PC-3 (cell line): ENCODE measurements at regions not wholly inside any gene's neighbourhood (a gene's known extent, or its start where the extent isn't known, plus 50 kb on each side); places are given as distances from the start of the nearest gene placed in this dataset.

Experiments
- ATAC-seq: fragments of 200-7000 bp; cut with Tn5 transposase; 2 replicates; pipeline ENCODE4 v1.9.1; 2020; ENCODE audit warnings: mild to moderate bottlenecking, moderate library complexity
- BruUV-seq: library from RNA; stranded (reverse); fragments of 400-500 nt; replicated peaks from 2 replicates; lab custom pipeline; 2021; lab: Mats Ljungman, UMichigan
- CTCF ChIA-PET: fragments of 300-600 bp; sonication (Branson Sonifier 250); formaldehyde crosslinking; loops from one replicate; lab custom pipeline; 2022; ENCODE audit warnings: antibody characterized with exemption; lab: Charles Lee
- POLR2A ChIA-PET: fragments of 300-600 bp; sonication (Branson Sonifier 250); formaldehyde crosslinking; loops from one replicate; lab custom pipeline; 2022; ENCODE audit warnings: antibody characterized with exemption; ENCODE audit not compliant: unreplicated experiment; lab: Charles Lee
- DNase-seq: peaks from one replicate; pipeline ENCODE4 v3.0.0-alpha.2; 2015
- H2AFZ ChIP-seq: fragments of 300-600 bp; sonication (generic); 2 replicates; pipeline ENCODE4 v1.6.0; 2016; ENCODE audit warnings: antibody characterized with exemption, low read length
- H3F3A ChIP-seq: fragments of 300-600 bp; sonication (generic); one replicate; pipeline ENCODE4 v1.6.0; 2017; ENCODE audit warnings: antibody characterized with exemption, low read length, control low read depth, mild to moderate bottlenecking; ENCODE audit not compliant: unreplicated experiment
- H3K27ac ChIP-seq: fragments of 300-600 bp; sonication (generic); 2 replicates; pipeline ENCODE4 v1.5.1; 2016; ENCODE audit warnings: mild to moderate bottlenecking, low read length
- H3K27me3 ChIP-seq: fragments of 300-600 bp; sonication (generic); 2 replicates; pipeline ENCODE4 v1.6.1; 2016; ENCODE audit warnings: low read length, mixed read lengths
- H3K36me3 ChIP-seq: fragments of 300-600 bp; sonication (generic); 2 replicates; pipeline ENCODE4 v1.6.1; 2016; ENCODE audit warnings: low read depth, mixed run types, low read length, mixed read lengths
- H3K4me1 ChIP-seq: fragments of 300-600 bp; sonication (generic); 2 replicates; pipeline ENCODE4 v1.5.1; 2016; ENCODE audit warnings: low read length; ENCODE audit not compliant: insufficient read depth
- H3K4me2 ChIP-seq: fragments of 300-600 bp; sonication (generic); 2 replicates; pipeline ENCODE4 v1.6.0; 2016; ENCODE audit warnings: low read length
- H3K4me3 ChIP-seq: fragments of 300-600 bp; sonication (generic); 2 replicates; pipeline ENCODE4 v1.5.1; 2016; ENCODE audit warnings: mild to moderate bottlenecking, low read length, mixed read lengths
- H3K79me2 ChIP-seq: fragments of 300-600 bp; sonication (generic); 2 replicates; pipeline ENCODE4 v1.6.1; 2017; ENCODE audit warnings: low read length, mixed read lengths
- H3K9ac ChIP-seq: fragments of 300-600 bp; sonication (generic); 2 replicates; pipeline ENCODE4 v1.6.0; 2016; ENCODE audit warnings: mild to moderate bottlenecking, low read length
- H3K9me2 ChIP-seq: fragments of 300-600 bp; sonication (generic); replicated peaks from 2 replicates; pipeline ENCODE4 v1.6.1; 2016; ENCODE audit warnings: mixed run types, low read length, mixed read lengths
- H3K9me3 ChIP-seq: fragments of 300-600 bp; sonication (generic); 2 replicates; pipeline ENCODE4 v1.6.1; 2016; ENCODE audit warnings: low read length, mixed read lengths
- H4K20me1 ChIP-seq: fragments of 300-600 bp; sonication (generic); 2 replicates; pipeline ENCODE4 v1.6.1; 2016; ENCODE audit warnings: low read length, mixed read lengths
- CTCF ChIP-seq: fragments of 300-600 bp; sonication (generic); conservative IDR thresholded peaks from 2 replicates; pipeline ENCODE4 v1.5.1; 2017; ENCODE audit warnings: antibody characterized with exemption, low read depth, mild to moderate bottlenecking, low read length
- EZH2 ChIP-seq: fragments of 300-600 bp; sonication (generic); IDR thresholded peaks from one replicate; pipeline ENCODE4 v1.6.1; 2017; ENCODE audit warnings: antibody characterized with exemption, mild to moderate bottlenecking, low read length; ENCODE audit not compliant: unreplicated experiment
- EZH2phosphoT487 ChIP-seq: fragments of 300-600 bp; sonication (generic); IDR thresholded peaks from 2 replicates; pipeline ENCODE4 v1.6.1; 2018; ENCODE audit warnings: mild to moderate bottlenecking, antibody characterized with exemption, low read length, borderline replicate concordance
- intact Hi-C: fragments of 100-400 bp; cut with micrococcal nuclease; formaldehyde crosslinking; loops from 2 replicates; pipeline ENCODE4 v1.9.0; 2023

- Histone ChIP-seq H3K9ac (peak overlapping the region; percentile 27; the same call in 1 of the 2 replicates), H3K4me1 (peaks cover 4% of the 10 kb centered on the region; the same call in 1 of the 2 replicates)
Measured at GRCh38 chr5:56480078-56480704, 247.1 kb upstream of the ANKRD55 start.

GRCh38 chr5:56479696-56480077 lies 246.6 kb upstream of the ANKRD55 start:
- H3K36me3 ChIP-seq, result no peaks in the 10 kb centered on the region
- no peaks in the 10 kb centered on the region for H3K79me2 ChIP-seq
- H3K4me3 ChIP-seq, result no peak overlapping the region
- no peak overlapping the region for H2AFZ ChIP-seq
- H3K9ac ChIP-seq, result no peak overlapping the region
- no peak overlapping the region for H3K4me2 ChIP-seq
- H3K4me1 ChIP-seq, result peaks cover 4% of the 10 kb centered on the region; the same call in 1 of the 2 replicates
- no peaks in the 10 kb centered on the region for H3K27me3 ChIP-seq
- CTCF ChIA-PET, result no interaction called here
- no peaks in the 10 kb centered on the region for H3K9me3 ChIP-seq
- POLR2A ChIA-PET, result no interaction called here
- no peak overlapping the region for H3K27ac ChIP-seq
- TF ChIP-seq EZH2phosphoT487, result no peak
- TF ChIP-seq EZH2, result no peak
- no peak for TF ChIP-seq CTCF
- DNase-seq, result no peak
- no peaks in the 10 kb centered on the region for H3F3A ChIP-seq
- intact Hi-C loops, result loop anchor here (10.0 kb wide), 1 partner anchor 205 kb away; no protein-coding TSS in a partner anchor
- no peak for ATAC-seq
- H3K9me2 ChIP-seq, result no peaks in the 10 kb centered on the region
- no peaks in the 10 kb centered on the region for H4K20me1 ChIP-seq
- BruUV-seq, result no TSS peak

More at GRCh38 chr5:56480078-56480704, 247.1 kb upstream of the ANKRD55 start:
- intact Hi-C loops, result no loop called here
- no peak for TF ChIP-seq EZH2phosphoT487
- TF ChIP-seq CTCF, result no peak
- TF ChIP-seq EZH2, result no peak
- Histone ChIP-seq H3K4me3 (peak overlapping the region; percentile 71), H4K20me1 (no peaks in the 10 kb centered on the region), H2AFZ (peak overlapping the region; percentile 82), H3K36me3 (no peaks in the 10 kb centered on the region), H3K9me3 (no peaks in the 10 kb centered on the region), H3K27ac (no peak overlapping the region), H3K9me2 (no peaks in the 10 kb centered on the region), H3K79me2 (no peaks in the 10 kb centered on the region), H3F3A (no peaks in the 10 kb centered on the region), H3K4me2 (peak overlapping the region; percentile 91), H3K27me3 (no peaks in the 10 kb centered on the region)
- CTCF ChIA-PET, result no interaction called here
- DNase-seq, result no peak
- BruUV-seq, result no TSS peak
- no peak for ATAC-seq
- POLR2A ChIA-PET, result no interaction called here

- H3K9ac ChIP-seq, result no peak overlapping the region
- no peaks in the 10 kb centered on the region for H3K79me2 ChIP-seq
- TF ChIP-seq EZH2phosphoT487 (no peak), CTCF (no peak), EZH2 (no peak)
- intact Hi-C loops, result loop anchor here (10.0 kb wide), 1 partner anchor 204 kb away; no protein-coding TSS in a partner anchor
- no peaks in the 10 kb centered on the region for H3F3A ChIP-seq
- H4K20me1 ChIP-seq, result no peaks in the 10 kb centered on the region
- ChIA-PET POLR2A (no interaction called here), CTCF (no interaction called here)
- peaks cover 4% of the 10 kb centered on the region; the same call in 1 of the 2 replicates for H3K4me1 ChIP-seq
- DNase-seq (no peak), ATAC-seq (no peak)
- no TSS peak for BruUV-seq
- no peak overlapping the region for H3K27ac ChIP-seq
- H2AFZ ChIP-seq, result no peak overlapping the region
- no peaks in the 10 kb centered on the region for H3K36me3 ChIP-seq
- no peaks in the 10 kb centered on the region for H3K27me3 ChIP-seq
- no peak overlapping the region for H3K4me2 ChIP-seq
- H3K4me3 ChIP-seq, result no peak overlapping the region
- no peaks in the 10 kb centered on the region for H3K9me3 ChIP-seq
- H3K9me2 ChIP-seq, result no peaks in the 10 kb centered on the region
Measured at GRCh38 chr5:56479126-56479525, 246.0 kb upstream of the ANKRD55 start.
